Right forelimb (tissue), 1 donor: ENCODE measurements at regions not wholly inside any gene's neighbourhood (a gene's known extent, or its start where the extent isn't known, plus 50 kb on each side); places are given as distances from the start of the nearest gene placed in this dataset.
"Not testable (repeated sequence)": the region's sequence is repeated elsewhere in the genome, so short reads cannot be mapped to it uniquely, and the experiment has no call there.

Experiments used
- DNase-seq: peaks from one replicate; pipeline ENCODE4 v3.0.0-alpha.2; 2018

DNA sequence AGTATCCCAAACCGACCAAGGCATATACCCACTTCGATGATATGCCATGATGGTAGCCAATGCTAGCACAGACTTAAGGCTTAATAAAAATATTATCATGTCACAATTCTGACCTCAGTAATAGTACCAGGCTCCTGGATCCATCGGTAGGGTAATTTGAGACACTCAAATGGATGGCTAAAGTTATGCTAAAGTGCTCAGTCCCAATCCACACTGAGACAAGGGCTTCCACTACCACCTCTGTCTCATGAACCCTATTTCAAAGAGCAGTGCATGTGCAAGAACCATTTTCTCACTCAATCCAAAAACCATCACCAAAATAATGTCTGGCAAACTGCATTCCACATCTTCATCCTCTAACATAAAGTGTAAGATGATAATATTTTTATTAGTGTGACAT, 122.4 kb upstream of the KRR1 start:
- DNase-seq, result no peak

DNA sequence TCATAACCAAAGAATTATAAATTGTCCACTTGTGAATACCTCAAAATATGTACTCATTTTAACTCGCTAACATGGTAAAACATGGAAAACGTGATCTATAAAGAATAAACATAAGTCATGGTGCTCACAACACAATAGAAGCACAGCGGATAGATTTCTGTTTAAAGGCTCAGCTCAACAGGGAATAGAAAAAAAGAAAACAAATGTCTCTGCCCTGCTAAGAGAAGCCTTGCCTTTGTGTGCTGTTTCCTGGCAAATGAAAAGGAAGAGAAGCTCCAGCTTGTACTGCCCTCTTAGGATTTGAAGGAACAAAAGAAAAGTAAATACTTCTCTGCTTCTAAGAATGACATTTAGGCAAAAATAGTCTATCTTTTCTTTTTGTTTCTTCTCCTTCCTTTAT, 121.0 kb upstream of the KRR1 start:
- no peak for DNase-seq

DNA sequence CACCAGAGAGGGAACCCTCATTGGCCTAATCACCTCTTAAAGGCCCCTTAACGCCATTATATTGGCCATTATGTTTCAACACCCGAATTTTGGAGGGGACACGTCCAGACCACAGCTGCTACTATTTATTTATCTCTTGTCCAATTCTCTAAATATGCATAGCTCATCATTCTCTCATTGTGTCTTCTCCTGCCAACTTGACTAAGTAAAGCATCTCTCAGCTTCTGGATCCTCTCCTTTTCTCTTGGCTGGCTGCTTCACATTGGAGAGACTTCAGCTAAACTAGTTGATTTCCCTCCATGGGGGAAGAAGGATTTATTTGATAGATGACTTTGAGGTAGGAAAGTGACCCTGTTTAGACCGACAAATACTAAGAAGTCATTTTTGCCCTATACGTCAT, 120.4 kb upstream of the KRR1 start:
- DNase-seq, result no peak

DNA sequence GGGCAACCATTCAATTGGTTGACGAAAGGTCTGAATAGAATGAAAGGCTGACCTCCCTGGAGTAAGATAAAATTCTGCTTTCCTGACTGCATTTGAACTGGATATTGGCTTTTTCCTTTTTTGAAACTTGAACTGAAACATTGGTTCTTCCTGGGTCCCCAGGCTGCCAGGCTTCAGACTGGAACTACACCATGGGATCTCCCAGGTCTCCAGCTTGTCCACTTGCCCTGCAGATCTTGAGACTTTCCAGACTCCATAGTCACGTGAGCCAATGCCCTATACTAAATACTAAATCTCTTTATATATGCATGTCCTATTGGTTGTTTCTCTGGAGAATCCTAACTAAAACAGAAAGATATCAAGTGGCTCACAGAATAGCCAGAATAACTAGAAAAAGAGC, 118.7 kb upstream of the KRR1 start:
- DNase-seq, result no peak

DNA sequence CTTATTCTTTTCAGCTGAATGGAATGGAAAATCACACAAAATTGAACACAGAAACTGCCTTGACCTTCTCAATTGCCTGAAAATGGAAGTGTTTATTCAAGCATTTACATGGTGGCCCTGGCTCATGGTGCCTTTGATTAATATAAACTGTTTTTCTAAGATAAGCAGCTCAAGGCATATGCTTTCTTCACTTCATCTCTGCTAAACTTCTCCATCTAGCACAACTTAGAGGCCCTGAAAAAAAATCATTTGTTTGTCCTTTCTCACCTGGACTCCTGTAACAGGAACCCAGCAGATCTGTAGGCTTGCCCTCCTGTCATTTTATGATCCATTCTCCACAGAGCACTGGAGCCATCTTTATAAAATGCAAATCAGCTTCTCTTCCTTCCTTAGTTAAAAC, 117.5 kb upstream of the KRR1 start:
- no peak for DNase-seq

DNA sequence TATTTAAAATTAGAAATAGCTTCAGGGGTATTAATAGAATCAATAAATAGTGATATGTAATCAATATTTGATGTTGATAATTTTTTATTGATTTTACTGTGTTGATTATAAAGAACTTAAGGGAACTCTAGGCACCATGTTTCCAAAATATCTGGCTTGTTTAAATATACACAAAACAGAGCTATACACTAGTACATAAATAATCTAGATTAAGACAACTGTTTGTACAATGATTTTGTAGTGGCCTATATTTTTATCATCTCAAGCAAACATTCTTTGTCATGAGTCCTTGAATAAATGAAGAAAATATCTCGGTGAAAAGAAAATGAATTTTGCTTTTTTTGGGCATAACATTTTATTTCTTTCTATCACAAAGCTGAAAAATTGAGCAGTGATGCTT, 117.1 kb upstream of the KRR1 start:
- no peak for DNase-seq

DNA sequence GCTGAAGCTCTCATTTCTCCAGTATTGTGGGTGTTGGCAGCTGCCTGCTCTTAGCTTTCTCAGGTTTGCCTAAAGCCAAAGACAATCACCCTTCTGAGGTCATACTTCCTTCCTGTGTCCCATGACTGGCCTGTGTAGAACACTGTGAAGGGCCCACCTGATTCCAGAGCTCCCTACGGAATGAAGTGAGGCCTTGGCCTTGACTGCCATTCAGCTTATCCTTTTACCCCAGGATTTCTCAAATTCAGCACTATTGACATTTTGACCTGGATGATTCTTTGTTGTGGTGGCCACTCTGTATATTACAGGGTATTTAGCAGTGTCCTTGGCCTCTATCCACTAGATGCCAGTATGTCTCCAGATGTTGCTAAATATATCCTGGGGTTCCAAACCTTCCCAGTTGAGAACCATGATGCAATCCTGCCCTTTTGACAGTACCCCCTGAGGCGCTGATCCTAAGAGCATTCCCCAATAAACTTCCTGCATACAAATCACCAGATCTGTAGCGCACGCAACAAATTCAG, 112.3 kb upstream of the KRR1 start:
- DNase-seq, result no peak

DNA sequence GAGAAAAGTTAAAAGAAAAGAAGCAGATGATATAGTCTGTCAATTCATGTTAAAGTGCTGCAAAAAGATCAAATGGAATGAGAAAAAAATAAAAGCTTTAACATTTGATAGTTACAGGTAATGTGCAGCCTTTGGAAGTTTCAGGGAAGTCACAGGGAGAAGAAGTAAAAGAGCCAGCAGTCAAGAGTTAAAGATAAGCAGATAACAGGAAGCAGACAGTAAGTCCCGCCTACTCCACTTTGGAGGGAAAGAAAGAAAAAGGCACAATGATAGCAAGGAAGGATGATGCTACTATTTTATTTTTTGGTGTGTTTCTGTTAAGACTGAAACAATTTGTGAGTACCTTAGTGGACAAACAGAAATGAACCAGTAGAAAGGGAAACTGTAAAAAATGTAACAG, 111.1 kb upstream of the KRR1 start:
- no peak for DNase-seq

DNA sequence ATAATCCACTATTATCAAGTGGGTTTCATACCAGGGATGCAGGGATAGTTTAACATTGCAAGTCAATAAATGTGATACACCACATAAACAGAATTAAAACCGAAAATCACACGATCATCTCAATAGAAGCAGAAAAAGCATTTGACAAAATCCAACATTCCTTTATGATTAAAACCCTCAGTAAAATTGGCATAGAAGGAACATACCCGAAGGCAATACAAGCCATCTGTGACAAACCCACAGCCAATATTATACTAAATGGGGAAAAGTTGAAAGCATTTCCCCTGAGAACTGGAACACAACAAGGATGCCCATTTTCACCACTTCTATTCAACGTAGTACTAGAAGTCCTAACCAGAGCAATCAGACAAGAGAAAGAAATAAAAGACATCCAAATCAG, 103.0 kb upstream of the KRR1 start:
- not testable (repeated sequence) for DNase-seq

DNA sequence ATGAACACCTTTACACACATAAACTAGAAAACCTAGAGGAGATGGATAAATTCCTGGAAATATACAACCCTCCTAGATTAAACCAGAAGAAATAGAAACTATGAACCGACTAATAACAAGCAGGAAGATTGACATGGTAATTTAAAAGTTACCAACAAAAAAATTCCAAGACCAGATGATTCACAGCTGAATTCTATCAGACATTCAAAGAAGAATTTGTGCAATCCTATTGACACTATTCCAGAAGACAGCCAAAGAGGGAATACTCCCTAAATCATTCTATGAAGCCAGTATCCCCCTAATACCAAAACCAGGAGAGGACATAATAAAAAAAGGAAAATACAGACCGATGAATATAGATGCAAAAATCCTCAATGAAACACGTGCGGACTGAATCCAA, 102.6 kb upstream of the KRR1 start:
- no peak for DNase-seq

DNA sequence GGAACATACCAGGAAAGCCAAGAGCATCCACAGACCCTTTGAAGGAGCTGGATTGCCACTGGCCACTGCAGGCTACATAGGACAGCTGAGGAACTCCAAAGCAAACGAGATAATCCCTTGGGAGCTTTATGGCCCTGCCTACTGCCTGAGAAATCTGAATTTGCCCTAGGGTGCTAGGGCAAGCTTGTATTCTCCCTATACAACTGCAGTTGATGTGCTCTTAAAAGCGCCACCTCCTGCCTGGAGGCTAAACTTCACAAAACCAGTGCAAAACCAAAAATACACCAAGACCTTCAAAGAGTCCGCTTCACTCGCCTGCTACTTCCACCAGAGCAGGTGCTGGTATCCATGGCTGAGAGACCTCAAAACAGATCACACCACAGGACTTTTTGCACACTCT, 99.6 kb upstream of the KRR1 start:
- no peak for DNase-seq

DNA sequence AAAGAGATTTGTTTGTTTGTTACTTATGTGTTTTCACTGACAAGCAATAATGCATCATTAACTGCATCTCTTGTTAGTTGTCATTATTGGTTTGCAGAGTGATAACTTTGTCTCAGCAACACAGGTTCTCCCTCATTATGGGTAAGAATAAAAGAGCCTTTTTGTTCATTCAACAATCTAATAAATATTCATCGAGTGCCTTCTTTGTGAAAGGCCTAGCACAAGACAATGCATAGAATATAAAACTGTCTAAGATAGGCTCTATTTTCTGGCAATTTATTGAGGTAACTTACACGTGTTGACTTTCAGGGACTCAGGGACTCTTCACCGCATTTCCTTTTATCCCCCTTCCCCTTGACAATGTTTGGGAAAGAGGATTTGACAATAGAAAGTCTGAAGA, 95.5 kb upstream of the KRR1 start:
- no peak for DNase-seq

DNA sequence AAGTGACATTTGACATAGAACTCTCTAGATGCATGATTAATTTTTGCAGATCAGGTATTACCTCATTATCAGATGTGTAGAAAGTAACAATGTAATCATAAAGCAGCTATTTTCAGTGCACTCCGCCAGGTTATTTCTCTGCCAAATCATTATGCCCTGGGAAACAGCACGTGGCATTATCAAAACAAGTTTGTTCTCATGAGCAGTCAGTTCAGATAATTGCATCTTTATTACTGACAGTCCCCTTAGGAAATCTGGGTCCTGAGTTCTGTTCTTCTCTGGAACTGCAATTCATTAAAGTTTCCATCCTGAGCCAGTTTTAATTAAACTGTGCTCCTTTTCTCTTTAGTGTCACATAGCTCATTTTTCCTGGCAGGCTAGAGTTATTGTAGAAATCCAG, 94.7 kb upstream of the KRR1 start:
- DNase-seq, result no peak

DNA sequence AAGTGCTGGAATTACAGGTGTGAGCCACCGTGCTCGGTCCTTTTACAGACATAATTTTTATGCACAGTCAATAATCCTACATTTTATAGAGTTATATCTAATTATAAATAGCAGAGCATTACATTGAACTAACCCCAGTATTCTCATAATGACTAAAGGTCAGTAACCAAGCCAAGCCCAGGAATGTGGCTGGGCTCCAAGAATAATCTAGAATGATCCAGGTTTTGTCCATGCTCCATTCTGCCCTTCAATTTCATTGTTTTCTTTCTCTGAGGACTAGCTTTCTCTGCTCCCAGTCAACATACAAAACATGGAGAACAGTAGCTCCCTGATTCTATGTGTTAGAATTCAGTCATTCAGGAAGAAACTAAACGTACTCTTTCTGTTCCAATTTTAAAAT, 92.1 kb upstream of the KRR1 start:
- no peak for DNase-seq

DNA sequence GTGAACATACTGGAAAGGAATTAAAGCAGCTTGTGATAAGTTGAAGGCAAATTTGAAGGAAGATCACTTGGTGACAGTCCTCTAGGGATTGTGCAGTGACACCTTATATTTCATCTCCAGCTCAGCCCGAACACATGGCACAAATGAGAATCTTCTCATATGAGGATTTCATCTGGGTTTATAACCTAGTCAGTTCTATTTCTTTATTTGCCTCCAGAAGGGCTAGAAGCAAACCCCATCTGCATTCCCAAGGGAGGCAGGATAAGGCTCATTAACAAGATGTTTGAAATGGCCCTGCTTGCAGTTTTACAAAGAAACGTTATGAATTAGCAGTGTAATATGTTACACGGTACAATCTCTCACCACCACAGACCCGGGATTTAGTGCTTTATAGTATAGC, 90.7 kb upstream of the KRR1 start:
- no peak for DNase-seq

DNA sequence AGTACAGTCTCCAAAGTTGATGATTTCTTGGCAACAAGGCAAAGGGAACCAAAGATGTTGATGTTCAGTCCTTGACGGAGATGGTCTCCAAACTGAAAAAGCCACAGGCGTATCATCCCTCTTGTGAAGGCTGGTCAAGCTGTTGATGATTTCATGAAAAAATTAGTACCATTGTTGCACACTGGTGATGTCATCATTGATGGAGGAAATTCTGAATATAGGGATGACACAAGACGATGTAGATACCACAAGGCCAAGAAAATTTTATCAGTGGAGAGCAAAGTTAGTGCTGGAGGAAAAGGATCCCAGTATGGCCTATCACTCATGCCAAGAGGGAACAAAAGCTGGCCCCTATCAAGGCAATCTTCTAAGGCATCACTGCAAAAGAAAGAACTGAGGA, 88.7 kb upstream of the KRR1 start:
- no peak for DNase-seq

DNA sequence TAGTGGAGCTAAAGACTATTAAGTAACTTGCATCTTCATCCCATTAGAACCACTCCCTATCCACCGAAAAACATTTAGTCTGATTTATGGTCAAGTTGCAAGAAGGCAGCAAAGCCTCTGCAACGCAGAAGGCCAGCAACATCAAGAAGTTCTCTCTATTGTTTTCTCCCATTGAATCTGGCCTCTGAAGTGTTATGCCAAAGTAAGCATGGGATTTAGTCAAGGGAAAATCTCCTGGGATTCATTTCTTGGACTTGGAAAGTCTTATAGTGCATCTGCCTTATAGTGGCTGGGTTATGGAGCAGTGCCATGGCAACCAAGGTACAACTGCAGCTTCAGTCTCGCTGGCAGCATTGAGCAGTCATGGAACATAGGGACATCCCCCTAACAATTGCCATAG, 87.7 kb upstream of the KRR1 start:
- no peak for DNase-seq

DNA sequence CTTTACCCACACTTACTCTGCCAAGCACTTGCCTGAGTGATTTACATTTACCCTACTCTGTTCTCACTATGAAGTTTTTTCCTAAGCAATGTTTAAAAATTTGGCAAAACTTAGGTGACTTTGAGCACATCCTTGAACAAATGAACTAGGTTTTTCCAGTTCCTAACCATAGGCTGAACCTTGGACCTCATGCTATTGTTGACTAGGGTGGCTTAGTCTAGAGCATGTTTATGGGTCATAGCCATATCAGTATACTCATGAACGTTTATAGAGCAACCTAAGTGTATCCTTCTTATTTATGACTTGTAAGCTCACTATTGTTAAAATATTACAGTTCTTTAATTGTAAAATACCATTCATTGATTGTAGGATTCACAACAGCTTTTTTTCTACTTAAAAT, 85.0 kb upstream of the KRR1 start:
- DNase-seq, result no peak

DNA sequence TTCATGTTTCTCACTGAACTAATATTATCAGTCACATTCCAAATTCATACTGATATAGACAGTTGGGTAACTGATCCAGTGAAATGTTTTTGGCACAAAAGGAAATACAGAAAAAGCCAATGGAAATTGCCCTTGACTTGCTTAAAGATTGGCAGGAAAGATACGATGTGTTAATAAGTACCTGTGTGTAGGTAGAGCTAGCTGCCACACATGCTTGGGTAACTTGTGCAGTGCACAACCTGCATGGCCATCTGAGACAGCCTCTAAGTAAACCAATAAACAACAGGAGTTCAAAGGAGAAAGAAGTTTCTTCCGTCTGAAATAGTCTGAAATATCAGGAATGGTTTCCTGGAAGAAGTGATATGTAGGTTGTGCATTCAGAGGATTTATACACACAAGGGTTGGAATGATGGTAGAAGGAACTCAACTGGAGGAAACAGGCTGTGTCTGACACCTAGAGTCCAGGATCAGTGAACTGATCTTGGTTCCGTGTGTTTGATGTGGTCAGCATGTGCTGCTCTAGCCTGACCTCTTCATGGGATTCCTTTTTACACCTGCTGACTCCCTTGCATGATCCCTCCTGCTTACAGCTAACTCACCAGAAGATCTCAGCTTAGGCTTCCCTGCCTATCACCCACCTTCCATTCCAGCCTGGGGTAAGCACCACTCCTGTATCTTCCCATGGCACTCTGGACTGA, 81.4 kb upstream of the KRR1 start:
- DNase-seq, result no peak

DNA sequence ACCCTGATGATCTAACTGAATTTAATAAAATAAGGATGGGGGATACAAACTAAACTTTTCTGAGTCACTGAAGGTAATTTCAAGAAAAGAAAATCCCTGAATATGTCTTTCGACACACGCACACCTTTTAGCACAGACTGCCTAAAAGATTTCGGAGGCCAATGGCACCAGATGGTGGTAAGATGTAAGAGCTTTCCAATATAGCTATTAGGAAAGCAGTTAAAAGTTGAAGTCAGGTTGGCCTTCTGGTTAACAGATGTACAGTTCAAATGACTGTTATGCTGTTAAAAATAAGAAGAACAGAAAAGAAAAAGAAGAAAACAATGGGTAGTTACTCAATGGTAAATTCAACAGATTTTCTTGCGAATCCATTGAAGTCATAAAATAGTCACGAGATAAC, 80.7 kb upstream of the KRR1 start:
- DNase-seq, result no peak

DNA sequence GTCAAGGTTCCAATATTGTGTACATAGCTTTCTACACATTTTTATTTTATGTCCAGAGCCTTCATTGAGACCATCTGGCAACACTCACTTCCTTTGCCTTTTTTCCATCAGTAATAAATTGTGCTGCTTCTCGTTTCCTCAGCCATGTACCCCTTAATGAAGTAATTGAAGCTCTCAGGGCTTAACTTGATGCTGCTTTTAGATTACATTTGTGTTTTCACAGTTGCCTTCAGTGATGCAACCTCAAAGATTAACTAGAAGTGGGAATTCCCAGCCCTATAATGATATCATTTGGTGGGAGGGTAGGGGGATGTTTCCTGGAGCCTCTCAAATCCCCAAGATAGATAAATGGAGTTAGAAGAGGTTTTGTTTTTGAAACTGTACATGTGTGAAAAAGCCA, 80.2 kb upstream of the KRR1 start:
- DNase-seq, result no peak

DNA sequence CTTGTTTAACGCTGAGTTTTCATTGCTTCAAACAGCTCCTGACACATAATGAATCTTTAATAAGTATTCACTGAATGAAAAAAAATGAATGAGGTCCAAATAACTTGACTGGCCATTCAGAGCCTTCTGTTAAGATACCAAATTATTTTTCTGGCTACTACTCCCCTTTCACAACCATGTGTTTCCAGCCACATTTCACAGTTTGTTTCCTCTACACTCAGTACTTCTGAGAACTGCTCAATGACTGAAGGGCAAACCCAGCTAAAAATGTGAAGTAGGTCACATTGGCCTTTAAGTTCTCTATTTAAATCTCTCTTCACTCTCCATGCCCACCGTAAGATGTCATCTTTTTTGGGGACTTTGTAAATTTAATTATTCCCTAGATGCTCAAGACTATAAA, 78.4 kb upstream of the KRR1 start:
- no peak for DNase-seq

DNA sequence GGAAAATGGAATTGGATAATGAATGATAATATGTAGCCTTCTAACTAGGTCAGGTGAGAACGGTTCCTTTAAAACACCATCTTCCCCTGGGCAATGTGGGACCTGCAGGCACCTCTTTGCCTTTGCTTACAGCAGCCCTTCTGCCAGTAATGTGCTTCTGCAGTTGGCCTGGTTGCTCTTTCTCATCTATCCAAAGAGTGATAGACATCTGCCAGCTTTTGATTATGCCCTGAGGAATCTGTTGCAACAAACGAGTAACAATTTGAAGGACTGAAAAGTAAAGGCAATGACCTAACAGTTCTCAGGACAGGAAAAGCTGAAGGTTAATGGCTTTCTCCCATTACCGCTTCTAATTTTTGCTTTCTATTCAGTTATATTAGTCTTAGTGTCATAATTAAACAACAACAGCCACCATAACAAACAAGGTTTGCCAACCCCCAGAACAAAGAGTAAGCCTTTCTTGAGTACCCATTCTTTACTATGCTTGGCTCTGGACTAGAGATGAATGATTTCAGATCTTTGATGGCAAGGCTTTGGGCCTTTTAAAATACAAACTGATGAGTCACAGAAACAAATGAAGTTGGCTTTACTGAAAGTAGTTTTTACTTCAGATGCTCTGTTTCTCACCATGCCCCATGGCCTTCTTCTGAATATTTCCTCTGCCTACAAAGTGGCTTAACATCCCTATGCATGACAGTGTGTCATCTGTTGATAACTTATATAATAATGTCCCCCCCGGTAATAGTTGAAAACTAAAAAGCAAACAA, 76.1 kb upstream of the KRR1 start:
- DNase-seq, result no peak

DNA sequence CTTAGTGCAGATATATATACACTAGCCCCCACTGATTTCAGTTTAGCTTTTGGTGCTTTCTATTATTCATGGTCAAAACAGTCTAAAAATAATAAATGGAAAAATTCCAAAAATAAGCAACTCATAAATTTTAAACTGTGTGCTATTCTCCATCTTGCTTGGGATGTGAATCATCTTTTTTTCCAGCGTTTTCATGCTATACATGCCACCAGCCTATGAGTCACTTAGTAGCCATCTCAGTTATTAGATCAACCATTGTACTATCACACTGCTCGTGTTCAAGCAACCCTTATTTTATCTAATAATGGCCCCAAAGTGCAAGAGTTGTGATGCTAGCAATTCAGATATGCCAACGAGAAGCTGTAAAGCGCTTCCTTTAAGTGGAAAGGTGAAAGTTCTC, 73.9 kb upstream of the KRR1 start:
- DNase-seq, result no peak

DNA sequence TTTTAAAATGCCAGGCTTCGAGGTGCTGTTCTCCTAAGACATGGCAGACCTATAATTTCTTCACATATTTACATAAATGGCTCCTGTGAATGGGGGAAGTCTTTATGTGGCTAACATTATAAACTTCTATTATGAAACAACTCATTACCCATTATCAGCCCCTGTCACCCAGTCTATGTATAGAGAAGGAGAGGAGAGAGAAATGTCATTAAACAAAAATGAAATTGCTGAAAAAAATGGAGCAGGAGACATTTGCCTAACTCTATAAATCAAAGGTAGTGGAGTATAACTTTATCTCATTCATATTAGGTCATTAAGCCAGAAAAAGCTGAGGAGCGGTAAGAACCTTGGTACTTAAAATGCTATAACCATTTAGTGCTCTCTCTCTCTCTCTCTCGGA, 71.9 kb upstream of the KRR1 start:
- no peak for DNase-seq
